MM.1S (cell line): ENCODE measurements at regions not wholly inside any gene's neighbourhood (a gene's known extent, or its start where the extent isn't known, plus 50 kb on each side); places are given as distances from the start of the nearest gene placed in this dataset.

Experiments
- EZH2 ChIP-seq: fragments of 300-600 bp; sonication (generic); optimal IDR thresholded peaks from 2 replicates; pipeline ENCODE3; 2017; ENCODE audit warnings: low read depth, mild to moderate bottlenecking, antibody characterized with exemption, low read length, mixed read lengths
- EZH2phosphoT487 ChIP-seq: fragments of 300-600 bp; sonication (generic); IDR thresholded peaks from 2 replicates; pipeline ENCODE4 v1.6.1; 2018; ENCODE audit warnings: antibody characterized with exemption, low read length
- TF ChIP-seq, protein P1 (sequence below): fragments of 300-600 bp; sonication (generic); IDR thresholded peaks from 2 replicates; pipeline ENCODE4 v1.5.1; 2016; ENCODE audit warnings: antibody characterized with exemption, low read length, mixed read lengths

DNA sequence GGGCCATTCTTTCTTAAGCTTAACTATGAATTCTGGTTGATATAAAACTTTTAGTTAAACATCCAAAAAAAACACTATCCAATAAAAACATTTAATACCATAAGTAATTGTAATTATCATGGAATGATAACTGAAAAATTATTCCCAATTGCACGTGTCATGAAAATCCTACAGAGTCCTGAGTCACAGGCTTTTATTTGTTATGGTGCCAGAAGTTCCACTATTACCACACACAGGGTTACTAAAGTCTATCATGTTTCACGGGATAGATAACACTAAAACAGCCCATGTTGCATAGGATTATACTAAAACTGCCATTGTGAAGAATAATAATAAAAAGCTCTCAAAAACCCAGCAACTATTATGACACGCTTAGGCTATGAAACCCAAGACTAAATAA is 1381.8 kb downstream of the EFNA5 start:
- no peak for TF ChIP-seq EZH2phosphoT487
- TF ChIP-seq, protein P1, sequence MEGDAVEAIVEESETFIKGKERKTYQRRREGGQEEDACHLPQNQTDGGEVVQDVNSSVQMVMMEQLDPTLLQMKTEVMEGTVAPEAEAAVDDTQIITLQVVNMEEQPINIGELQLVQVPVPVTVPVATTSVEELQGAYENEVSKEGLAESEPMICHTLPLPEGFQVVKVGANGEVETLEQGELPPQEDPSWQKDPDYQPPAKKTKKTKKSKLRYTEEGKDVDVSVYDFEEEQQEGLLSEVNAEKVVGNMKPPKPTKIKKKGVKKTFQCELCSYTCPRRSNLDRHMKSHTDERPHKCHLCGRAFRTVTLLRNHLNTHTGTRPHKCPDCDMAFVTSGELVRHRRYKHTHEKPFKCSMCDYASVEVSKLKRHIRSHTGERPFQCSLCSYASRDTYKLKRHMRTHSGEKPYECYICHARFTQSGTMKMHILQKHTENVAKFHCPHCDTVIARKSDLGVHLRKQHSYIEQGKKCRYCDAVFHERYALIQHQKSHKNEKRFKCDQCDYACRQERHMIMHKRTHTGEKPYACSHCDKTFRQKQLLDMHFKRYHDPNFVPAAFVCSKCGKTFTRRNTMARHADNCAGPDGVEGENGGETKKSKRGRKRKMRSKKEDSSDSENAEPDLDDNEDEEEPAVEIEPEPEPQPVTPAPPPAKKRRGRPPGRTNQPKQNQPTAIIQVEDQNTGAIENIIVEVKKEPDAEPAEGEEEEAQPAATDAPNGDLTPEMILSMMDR = no peak
- no peak for TF ChIP-seq EZH2
